ENCODE measurements at regions not wholly inside any gene's neighbourhood (a gene's known extent, or its start where the extent isn't known, plus 50 kb on each side); places are given as distances from the start of the nearest gene placed in this dataset.

GRCh38 chr10:129325893-129326292, 141.1 kb upstream of the MGMT start:
- DNase-seq = no peak

GRCh38 chr10:129328546-129328945, 138.5 kb upstream of the MGMT start:
- DNase-seq = no peak

- DNase-seq = no peak
Observed at GRCh38 chr10:129329385-129330055, 137.5 kb upstream of the MGMT start.

GRCh38 chr10:129330211-129330610, 136.8 kb upstream of the MGMT start:
- DNase-seq = no peak

- peak; percentile 67 for DNase-seq
Observed at GRCh38 chr10:129331207-129331838, 135.7 kb upstream of the MGMT start.

- no peak for DNase-seq
Observed at GRCh38 chr10:129331839-129332220, 135.2 kb upstream of the MGMT start.

GRCh38 chr10:129332476-129332875, 134.6 kb upstream of the MGMT start:
- no peak for DNase-seq

- no peak for DNase-seq
Observed at GRCh38 chr10:129333706-129334105, 133.3 kb upstream of the MGMT start.

- DNase-seq = peak; percentile 48
Observed at GRCh38 chr10:129334266-129334665, 132.8 kb upstream of the MGMT start.

- no peak for DNase-seq
Observed at GRCh38 chr10:129335396-129335795, 131.6 kb upstream of the MGMT start.

GRCh38 chr10:129335942-129336341, 131.1 kb upstream of the MGMT start:
- DNase-seq = no peak

GRCh38 chr10:129339191-129339590, 127.8 kb upstream of the MGMT start:
- no peak for DNase-seq

- no peak for DNase-seq
Observed at GRCh38 chr10:129339841-129340240, 127.2 kb upstream of the MGMT start.

GRCh38 chr10:129341087-129341486, 126.0 kb upstream of the MGMT start:
- no peak for DNase-seq

- no peak for DNase-seq
Observed at GRCh38 chr10:129342385-129342784, 124.7 kb upstream of the MGMT start.

GRCh38 chr10:129343141-129343540, 123.9 kb upstream of the MGMT start:
- DNase-seq = no peak

- no peak for DNase-seq
Observed at GRCh38 chr10:129344103-129344502, 122.9 kb upstream of the MGMT start.

- no peak for DNase-seq
Observed at GRCh38 chr10:129344731-129345355, 122.2 kb upstream of the MGMT start.

- no peak for DNase-seq
Observed at GRCh38 chr10:129345763-129346162, 121.3 kb upstream of the MGMT start.

- no peak for DNase-seq
Observed at GRCh38 chr10:129350690-129351089, 116.4 kb upstream of the MGMT start.

GRCh38 chr10:129353101-129353500, 113.9 kb upstream of the MGMT start:
- DNase-seq = no peak

- no peak for DNase-seq
Observed at GRCh38 chr10:129360046-129360445, 107.0 kb upstream of the MGMT start.

GRCh38 chr10:129361676-129362376, 105.2 kb upstream of the MGMT start:
- no peak for DNase-seq

- DNase-seq = peak; percentile 24
Observed at GRCh38 chr10:129364949-129365348, 102.1 kb upstream of the MGMT start.
